NB4 (cell line): ENCODE measurements at regions not wholly inside any gene's neighbourhood (a gene's known extent, or its start where the extent isn't known, plus 50 kb on each side); places are given as distances from the start of the nearest gene placed in this dataset.

ENCODE experiments used
- DNase-seq: peaks from one replicate; pipeline ENCODE4 v3.0.0; 2010; ENCODE audit warnings: low read depth
- H3K4me3 ChIP-seq: one replicate; pipeline ENCODE4 v1.5.1; 2011; ENCODE audit warnings: mild to moderate bottlenecking, low read depth, low read length, moderate library complexity
- CTCF ChIP-seq: IDR thresholded peaks from one replicate; pipeline ENCODE4 v1.5.1; 2012; ENCODE audit warnings: low read depth, low read length
- MAX ChIP-seq: IDR thresholded peaks from 2 replicates; pipeline ENCODE4 v1.6.1; 2011; ENCODE audit warnings: low read depth, low read length
- MYC ChIP-seq: IDR thresholded peaks from 2 replicates; pipeline ENCODE4 v1.6.1; 2011; ENCODE audit warnings: low read depth, low read length
- POLR2A ChIP-seq: IDR thresholded peaks from 2 replicates; pipeline ENCODE4 v1.6.1; 2011; ENCODE audit warnings: mild to moderate bottlenecking; ENCODE audit not compliant: insufficient read length; ENCODE audit errors: extremely low read depth

- TF ChIP-seq MYC (no peak), POLR2A (no peak), MAX (no peak), CTCF (no peak)
- DNase-seq = no peak
- no peak overlapping the region for H3K4me3 ChIP-seq
Observed at GRCh38 chr1:73781251-73781650, 416.7 kb downstream of the LRRIQ3 start.

- TF ChIP-seq MYC = no peak
- TF ChIP-seq CTCF = no peak
- TF ChIP-seq MAX = no peak
- TF ChIP-seq POLR2A = no peak
Observed at GRCh38 chr1:73778471-73778870, 419.5 kb downstream of the LRRIQ3 start.

GRCh38 chr1:73775896-73776295, 422.1 kb downstream of the LRRIQ3 start:
- no peak for DNase-seq
- TF ChIP-seq CTCF = no peak
- no peak for TF ChIP-seq MAX
- TF ChIP-seq MYC = no peak
- no peak for TF ChIP-seq POLR2A

More at GRCh38 chr1:73778471-73778870, 419.5 kb downstream of the LRRIQ3 start:
- no peak for DNase-seq
- H3K4me3 ChIP-seq = no peak overlapping the region

GRCh38 chr1:73772941-73773340, 425.0 kb downstream of the LRRIQ3 start:
- no peak for DNase-seq
- no peak for TF ChIP-seq POLR2A
- no peak for TF ChIP-seq CTCF
- TF ChIP-seq MYC = no peak
- TF ChIP-seq MAX = no peak
- H3K4me3 ChIP-seq = no peak overlapping the region

More at GRCh38 chr1:73775896-73776295, 422.1 kb downstream of the LRRIQ3 start:
- H3K4me3 ChIP-seq = no peak overlapping the region

GRCh38 chr1:73771396-73771795, 426.6 kb downstream of the LRRIQ3 start:
- TF ChIP-seq MAX (no peak), MYC (no peak), CTCF (no peak), POLR2A (no peak)
- DNase-seq = no peak
- no peak overlapping the region for H3K4me3 ChIP-seq
